Loucy (cell line): ENCODE measurements at regions not wholly inside any gene's neighbourhood (a gene's known extent, or its start where the extent isn't known, plus 50 kb on each side); places are given as distances from the start of the nearest gene placed in this dataset.

ENCODE experiments used
- H2AFZ ChIP-seq: fragments of 200-600 bp; sonication (generic); 2 replicates; pipeline ENCODE4 v1.6.0; 2016; ENCODE audit warnings: antibody characterized with exemption, mild to moderate bottlenecking, low read length, moderate library complexity
- H3F3A ChIP-seq: fragments of 200-600 bp; 2 replicates; pipeline ENCODE4 v1.6.0; 2016; ENCODE audit warnings: antibody characterized with exemption, low read depth, mild to moderate bottlenecking
- H3K27me3 ChIP-seq: fragments of 200-600 bp; sonication (generic); 2 replicates; pipeline ENCODE4 v1.6.1; 2014; ENCODE audit warnings: low read length, mild to moderate bottlenecking; ENCODE audit not compliant: insufficient read depth, poor library complexity, severe bottlenecking
- H3K36me3 ChIP-seq: fragments of 200-600 bp; sonication (generic); 2 replicates; pipeline ENCODE4 v1.6.1; 2016; ENCODE audit warnings: low read length; ENCODE audit not compliant: insufficient read depth
- H3K4me1 ChIP-seq: fragments of 200-600 bp; sonication (generic); 2 replicates; pipeline ENCODE4 v1.5.1; 2014; ENCODE audit warnings: low read length, mild to moderate bottlenecking; ENCODE audit not compliant: insufficient read depth, poor library complexity, severe bottlenecking
- H3K4me2 ChIP-seq: fragments of 200-600 bp; sonication (generic); 2 replicates; pipeline ENCODE4 v1.6.0; 2014; ENCODE audit warnings: antibody characterized with exemption, low read length, low read depth, mild to moderate bottlenecking; ENCODE audit not compliant: poor library complexity, severe bottlenecking
- H3K4me3 ChIP-seq: fragments of 200-600 bp; sonication (generic); 2 replicates; pipeline ENCODE4 v1.5.1; 2014; ENCODE audit warnings: low read length, mild to moderate bottlenecking, mixed read lengths; ENCODE audit not compliant: poor library complexity, severe bottlenecking
- H3K79me2 ChIP-seq: fragments of 200-600 bp; sonication (generic); 2 replicates; pipeline ENCODE4 v1.6.1; 2014; ENCODE audit warnings: low read length; ENCODE audit not compliant: insufficient read depth
- H3K9ac ChIP-seq: fragments of 200-600 bp; sonication (generic); 2 replicates; pipeline ENCODE4 v1.6.0; 2014; ENCODE audit warnings: mild to moderate bottlenecking, low read depth, low read length, moderate library complexity; ENCODE audit not compliant: poor library complexity, severe bottlenecking
- H3K9me2 ChIP-seq: fragments of 200-600 bp; sonication (generic); replicated peaks from 2 replicates; pipeline ENCODE4 v1.6.1; 2016; ENCODE audit warnings: low read depth, low read length, mixed read lengths
- H3K9me3 ChIP-seq: fragments of 200-600 bp; sonication (generic); 2 replicates; pipeline ENCODE4 v1.6.1; 2014; ENCODE audit warnings: mild to moderate bottlenecking, antibody characterized with exemption, low read length, low read depth; ENCODE audit not compliant: insufficient read depth
- H4K20me1 ChIP-seq: fragments of 200-600 bp; sonication (generic); 2 replicates; pipeline ENCODE4 v1.6.0; 2014; ENCODE audit warnings: antibody characterized with exemption, low read length, mild to moderate bottlenecking; ENCODE audit not compliant: insufficient read depth, poor library complexity, severe bottlenecking
- CTCF ChIP-seq: fragments of 200-600 bp; sonication (generic); conservative IDR thresholded peaks from 2 replicates; pipeline ENCODE4 v1.5.1; 2014; ENCODE audit warnings: mild to moderate bottlenecking, antibody characterized with exemption, low read length
- EZH2phosphoT487 ChIP-seq: fragments of 200-600 bp; IDR thresholded peaks from 2 replicates; pipeline ENCODE4 v1.6.1; 2018; ENCODE audit warnings: antibody characterized with exemption, mild to moderate bottlenecking, moderate library complexity, borderline replicate concordance

GRCh38 chr7:22572292-22572691, 72.3 kb upstream of the STEAP1B start:
- H3K79me2 ChIP-seq, result no peaks in the 10 kb centered on the region
- H3K36me3 ChIP-seq, result no peaks in the 10 kb centered on the region
- H3K27me3 ChIP-seq, result peaks cover 4% of the 10 kb centered on the region
- H3K4me3 ChIP-seq, result no peak overlapping the region
- H3K9me2 ChIP-seq, result no peaks in the 10 kb centered on the region
- H3F3A ChIP-seq, result no peaks in the 10 kb centered on the region
- no peaks in the 10 kb centered on the region for H3K9me3 ChIP-seq
- H3K9ac ChIP-seq, result no peak overlapping the region
- H3K4me2 ChIP-seq, result no peak overlapping the region
- no peaks in the 10 kb centered on the region for H4K20me1 ChIP-seq
- TF ChIP-seq EZH2phosphoT487, result no peak
- no peaks in the 10 kb centered on the region for H3K4me1 ChIP-seq
- no peak overlapping the region for H2AFZ ChIP-seq

GRCh38 chr7:22571766-22572165, 71.8 kb upstream of the STEAP1B start:
- no peaks in the 10 kb centered on the region for H3K4me1 ChIP-seq
- TF ChIP-seq EZH2phosphoT487 (no peak), CTCF (no peak)
- no peaks in the 10 kb centered on the region for H3K9me3 ChIP-seq
- H3K79me2 ChIP-seq, result no peaks in the 10 kb centered on the region
- no peaks in the 10 kb centered on the region for H4K20me1 ChIP-seq
- no peaks in the 10 kb centered on the region for H3F3A ChIP-seq
- H3K4me3 ChIP-seq, result no peak overlapping the region
- H2AFZ ChIP-seq, result no peak overlapping the region
- no peaks in the 10 kb centered on the region for H3K36me3 ChIP-seq
- peaks cover 4% of the 10 kb centered on the region for H3K27me3 ChIP-seq
- H3K4me2 ChIP-seq, result no peak overlapping the region
- no peaks in the 10 kb centered on the region for H3K9me2 ChIP-seq
- H3K9ac ChIP-seq, result no peak overlapping the region

GRCh38 chr7:22569586-22570321, 69.8 kb upstream of the STEAP1B start:
- Histone ChIP-seq H4K20me1 (no peaks in the 10 kb centered on the region), H3K4me1 (peaks cover 6% of the 10 kb centered on the region), H3K9me2 (no peaks in the 10 kb centered on the region), H3K36me3 (no peaks in the 10 kb centered on the region), H3K27me3 (peaks cover 4% of the 10 kb centered on the region), H2AFZ (no peak overlapping the region), H3K9ac (no peak overlapping the region), H3K79me2 (no peaks in the 10 kb centered on the region), H3F3A (no peaks in the 10 kb centered on the region), H3K9me3 (no peaks in the 10 kb centered on the region), H3K4me2 (no peak overlapping the region), H3K4me3 (no peak overlapping the region)
- TF ChIP-seq CTCF (no peak), EZH2phosphoT487 (no peak)

GRCh38 chr7:22566592-22566991, 66.6 kb upstream of the STEAP1B start:
- H3K4me2 ChIP-seq, result no peak overlapping the region
- no peak overlapping the region for H3K4me3 ChIP-seq
- H2AFZ ChIP-seq, result no peak overlapping the region
- H3K36me3 ChIP-seq, result no peaks in the 10 kb centered on the region
- no peaks in the 10 kb centered on the region for H3K79me2 ChIP-seq
- peaks cover 27% of the 10 kb centered on the region for H3K4me1 ChIP-seq
- TF ChIP-seq CTCF (no peak), EZH2phosphoT487 (no peak)
- no peak overlapping the region for H3K9ac ChIP-seq
- no peaks in the 10 kb centered on the region for H3F3A ChIP-seq
- no peaks in the 10 kb centered on the region for H3K9me2 ChIP-seq
- peaks cover 4% of the 10 kb centered on the region for H3K27me3 ChIP-seq
- H4K20me1 ChIP-seq, result no peaks in the 10 kb centered on the region
- no peaks in the 10 kb centered on the region for H3K9me3 ChIP-seq
